HK-2 (cell line): ENCODE measurements at regions not wholly inside any gene's neighbourhood (a gene's known extent, or its start where the extent isn't known, plus 50 kb on each side); places are given as distances from the start of the nearest gene placed in this dataset.

Source experiments
- DNase-seq: peaks from one replicate; pipeline ENCODE4 v3.0.0-alpha.2; 2018; ENCODE audit not compliant: unreplicated experiment

GRCh38 chr5:125004009-125004408 lies 257.6 kb upstream of the ZNF608 start:
- DNase-seq = no peak

DNA sequence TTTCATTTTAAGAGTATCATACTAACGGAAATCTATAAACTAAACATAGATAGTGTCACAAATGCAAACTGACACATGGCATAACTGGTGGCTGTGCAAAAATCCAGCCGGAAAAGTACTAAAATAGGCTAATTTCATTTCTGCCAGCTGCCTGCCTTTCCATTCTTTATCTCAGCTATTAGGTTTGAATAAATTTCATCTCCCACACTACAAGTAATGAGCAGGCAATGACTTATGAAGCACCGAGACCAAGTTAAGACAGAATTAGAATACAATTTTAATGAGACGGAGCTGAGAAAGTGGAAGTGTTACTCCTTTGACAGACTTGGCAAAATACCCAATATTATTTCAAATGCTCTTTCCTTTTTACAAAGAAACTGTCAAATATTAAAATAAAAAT lies 258.8 kb upstream of the ZNF608 start:
- no peak for DNase-seq

- DNase-seq = no peak
Observed at GRCh38 chr5:125006011-125006685, 259.7 kb upstream of the ZNF608 start.

- no peak for DNase-seq
Observed at GRCh38 chr5:125010356-125010755, 263.9 kb upstream of the ZNF608 start.

DNA sequence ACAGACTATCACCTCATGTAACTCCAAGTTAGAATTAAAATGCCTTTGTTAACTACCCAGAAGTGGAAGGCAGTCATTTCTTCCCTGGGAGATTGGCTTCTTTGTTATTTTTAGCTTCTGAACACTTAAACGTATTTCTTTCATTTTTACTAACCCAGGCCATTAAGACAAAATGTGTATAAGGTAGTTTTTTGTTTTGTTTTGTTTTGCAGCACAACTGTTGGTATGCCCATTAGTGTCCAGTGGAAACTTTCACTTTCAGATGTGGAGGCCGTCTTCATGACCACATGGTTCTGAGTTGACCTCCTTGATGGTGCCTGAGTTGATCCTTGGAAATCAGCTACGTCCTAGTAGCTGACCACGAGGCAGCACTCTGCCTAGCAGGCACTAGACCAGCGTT lies 264.6 kb upstream of the ZNF608 start:
- no peak for DNase-seq

DNA sequence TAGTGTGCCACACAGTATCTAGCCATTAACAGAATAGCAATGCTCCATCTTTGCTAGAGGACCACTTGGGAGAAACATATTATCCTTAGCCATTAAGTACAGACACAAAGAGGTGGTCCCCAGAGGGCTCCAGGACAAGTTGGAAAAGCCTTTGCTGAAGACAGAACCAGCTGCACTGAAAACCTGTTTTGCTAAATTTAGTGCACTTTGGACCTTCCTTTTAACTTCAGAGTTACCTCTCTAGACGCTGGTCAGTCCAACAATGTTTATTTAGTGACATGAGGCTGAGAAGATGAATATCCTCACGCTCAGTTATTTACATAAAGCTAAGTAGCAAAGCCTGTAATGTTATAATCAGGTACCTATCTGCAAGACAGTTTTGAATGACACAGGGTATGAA lies 265.0 kb upstream of the ZNF608 start:
- no peak for DNase-seq

DNA sequence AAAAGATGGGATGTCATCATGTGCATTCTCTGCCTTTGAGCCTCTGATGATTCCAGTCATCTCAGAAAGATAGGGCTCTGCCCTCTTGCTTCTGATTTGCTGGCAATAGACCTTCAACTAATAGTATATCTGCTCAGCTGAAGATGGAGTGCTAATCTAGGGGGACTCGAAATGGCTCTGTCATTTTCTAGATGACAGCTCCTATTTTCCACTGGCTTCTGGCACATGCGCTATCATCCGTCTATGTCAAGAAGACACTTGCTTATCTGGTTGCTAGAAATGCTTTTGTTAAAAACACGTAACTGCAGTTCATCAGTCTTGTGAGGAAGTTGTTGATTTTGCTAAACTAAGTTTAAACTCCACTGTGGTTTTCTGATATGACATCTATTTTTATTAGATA lies 265.5 kb upstream of the ZNF608 start:
- DNase-seq = no peak

DNA sequence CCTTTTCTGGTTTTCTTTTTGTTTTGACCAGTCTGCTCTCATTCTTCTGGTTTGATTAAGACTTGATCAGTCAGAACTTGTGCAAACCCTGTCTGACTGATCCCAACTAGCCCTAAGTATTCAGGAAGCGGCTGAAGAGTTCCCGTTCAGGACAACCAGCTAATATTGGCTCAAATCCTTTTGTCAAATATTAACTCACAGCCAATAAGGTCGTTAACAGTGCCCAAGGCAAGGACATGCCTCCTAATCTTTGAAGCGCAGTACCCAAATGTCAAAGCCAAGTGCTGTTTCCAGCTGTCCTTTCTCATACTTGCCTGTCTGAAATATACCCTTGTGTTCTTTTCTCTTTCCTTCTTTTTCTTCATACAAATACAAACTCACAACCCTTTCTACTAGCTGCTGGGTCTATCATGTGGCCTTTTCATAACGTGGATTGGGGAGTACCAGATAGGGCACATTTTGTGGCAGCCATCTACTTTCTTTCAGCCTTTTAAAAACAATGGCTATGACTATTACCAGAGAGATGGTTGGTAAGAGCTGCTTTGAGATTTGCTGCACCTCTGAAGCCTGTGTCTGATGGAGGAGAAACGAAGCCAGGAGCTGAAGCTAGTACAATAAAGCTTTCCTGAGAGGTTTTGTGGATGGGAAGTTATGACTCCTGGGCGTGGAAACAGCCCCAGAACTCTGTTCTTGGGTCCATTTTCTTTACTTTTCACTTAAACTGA lies 266.4 kb upstream of the ZNF608 start:
- DNase-seq = no peak

- no peak for DNase-seq
Observed at GRCh38 chr5:125014202-125014601, 267.8 kb upstream of the ZNF608 start.

GRCh38 chr5:125017796-125018195 lies 271.4 kb upstream of the ZNF608 start:
- no peak for DNase-seq

- DNase-seq = no peak
Observed at GRCh38 chr5:125023673-125024072, 277.2 kb upstream of the ZNF608 start.

GRCh38 chr5:125026867-125027731 lies 280.7 kb upstream of the ZNF608 start:
- DNase-seq = no peak

GRCh38 chr5:125032286-125032685 lies 285.8 kb upstream of the ZNF608 start:
- DNase-seq = no peak

GRCh38 chr5:125033602-125034001 lies 287.2 kb upstream of the ZNF608 start:
- no peak for DNase-seq

GRCh38 chr5:125034331-125034730 lies 287.9 kb upstream of the ZNF608 start:
- no peak for DNase-seq

DNA sequence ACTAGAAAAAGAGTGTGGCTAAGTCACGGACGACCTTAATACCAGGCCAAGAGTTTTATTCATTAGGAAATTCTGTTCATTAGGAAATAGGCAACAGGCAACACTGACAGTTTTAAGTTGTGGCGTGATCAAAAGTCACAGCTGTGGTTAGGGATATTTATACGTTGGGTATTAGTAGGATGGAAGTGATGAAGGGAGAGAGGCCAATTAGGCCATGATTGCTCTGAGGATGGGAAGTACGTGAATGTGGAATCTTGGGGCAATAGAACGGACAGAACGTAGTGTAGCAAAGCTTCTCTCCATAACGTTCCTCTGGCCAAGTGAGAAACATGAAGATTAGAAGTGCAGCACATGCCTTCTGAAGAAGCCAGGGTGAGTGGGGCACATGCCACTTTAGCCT lies 290.1 kb upstream of the ZNF608 start:
- DNase-seq = no peak

- DNase-seq = no peak
Observed at GRCh38 chr5:125037020-125037419, 290.6 kb upstream of the ZNF608 start.

GRCh38 chr5:125037530-125037929 lies 291.1 kb upstream of the ZNF608 start:
- no peak for DNase-seq

DNA sequence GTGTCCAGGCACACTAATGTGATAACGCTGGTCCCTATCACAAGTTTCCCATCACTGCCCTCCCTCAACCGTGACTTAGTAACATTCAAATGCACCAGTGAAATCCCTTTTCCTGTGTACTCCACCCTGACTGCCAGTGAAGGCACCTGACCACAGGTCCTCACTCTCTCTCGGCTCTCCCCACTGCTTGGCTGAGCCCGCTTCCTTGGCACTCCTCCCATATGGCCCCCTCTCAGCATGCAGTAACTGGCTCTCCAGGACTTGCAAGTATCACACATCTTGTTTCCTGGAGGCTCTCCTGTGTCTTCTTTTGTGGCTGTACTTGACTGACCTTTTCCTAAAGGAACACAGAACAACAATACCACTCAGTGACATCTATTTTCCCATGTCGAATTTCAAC lies 292.0 kb upstream of the ZNF608 start:
- DNase-seq = no peak

GRCh38 chr5:125041798-125042197 lies 295.4 kb upstream of the ZNF608 start:
- DNase-seq = no peak

DNA sequence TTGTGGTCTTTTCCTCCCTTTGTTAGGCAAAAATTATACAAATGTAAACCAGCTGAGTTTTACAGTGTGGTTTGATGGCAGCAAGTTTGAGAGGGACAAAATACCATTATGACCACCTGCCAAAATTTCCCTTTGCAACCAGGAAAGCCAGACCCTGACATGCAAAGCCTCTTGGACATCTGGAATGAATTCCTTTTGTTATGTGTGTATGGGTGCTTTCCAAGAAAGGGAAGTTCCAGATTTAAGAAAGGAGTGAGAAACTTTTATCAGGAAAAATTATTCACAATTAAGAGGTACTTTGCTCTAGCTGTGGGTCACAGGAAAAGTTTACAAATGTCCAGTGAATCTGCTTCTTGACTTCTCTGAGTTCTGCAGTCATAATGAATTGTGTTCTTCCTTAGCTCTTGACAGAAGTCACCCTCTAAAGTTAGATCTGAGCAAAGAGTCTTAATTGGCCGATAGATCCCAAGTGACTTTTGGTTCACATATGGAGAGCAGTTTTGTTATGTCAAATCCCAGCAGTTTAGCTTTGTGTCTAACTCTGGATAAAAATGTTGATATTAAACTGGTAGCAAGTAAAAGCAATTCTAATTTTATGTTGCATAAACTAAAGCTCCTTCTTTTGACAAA lies 295.9 kb upstream of the ZNF608 start:
- DNase-seq = no peak

DNA sequence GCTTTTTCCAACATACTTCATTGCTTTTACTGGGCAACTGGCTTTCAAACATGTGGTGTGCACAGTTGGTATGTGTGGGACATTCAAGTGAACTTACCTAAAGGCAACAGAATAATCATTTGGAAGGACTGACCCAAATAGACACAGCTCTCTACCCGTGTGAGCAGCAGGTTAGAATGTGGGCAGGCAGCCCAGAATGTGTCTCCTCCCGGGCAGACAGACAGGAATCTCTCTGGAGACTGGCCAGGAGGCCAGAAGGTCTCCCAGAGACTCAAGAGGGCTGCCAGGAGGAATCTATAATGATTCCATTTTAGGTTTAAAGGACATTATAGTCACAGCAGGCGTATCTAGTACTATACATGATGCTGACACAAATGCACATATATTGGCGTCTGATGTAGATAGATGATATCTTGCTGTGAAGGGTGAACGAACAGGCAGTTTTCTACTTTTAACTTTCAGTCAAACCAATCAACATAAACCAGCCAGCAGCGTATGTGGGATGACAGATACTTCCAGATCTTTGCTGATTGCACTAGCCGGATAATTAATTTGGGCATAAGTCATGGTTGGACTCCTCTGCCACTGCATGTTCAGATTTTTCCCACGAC lies 297.4 kb upstream of the ZNF608 start:
- DNase-seq = peak; percentile 46
